GM21825 (cell line): ENCODE measurements at regions not wholly inside any gene's neighbourhood (a gene's known extent, or its start where the extent isn't known, plus 50 kb on each side); places are given as distances from the start of the nearest gene placed in this dataset.
"Not testable (repeated sequence)": the region's sequence is repeated elsewhere in the genome, so short reads cannot be mapped to it uniquely, and the experiment has no call there.

Experiments used
- ATAC-seq: cut with Tn5 transposase; IDR thresholded peaks from one replicate; pipeline ENCODE4 v1.9.1; 2021; ENCODE audit warnings: mild to moderate bottlenecking, moderate library complexity; ENCODE audit not compliant: unreplicated experiment

- ATAC-seq = no peak
Measured at GRCh38 chr6:148602136-148602535, 144.7 kb upstream of the UST start.

- ATAC-seq = no peak
Measured at GRCh38 chr6:148608199-148608951, 138.5 kb upstream of the UST start.

- ATAC-seq = no peak
Measured at GRCh38 chr6:148611213-148611612, 135.6 kb upstream of the UST start.

- ATAC-seq = no peak
Measured at GRCh38 chr6:148612043-148612442, 134.8 kb upstream of the UST start.

GRCh38 chr6:148614602-148615001, 132.2 kb upstream of the UST start:
- no peak for ATAC-seq

- ATAC-seq = no peak
Measured at GRCh38 chr6:148616841-148617240, 130.0 kb upstream of the UST start.

GRCh38 chr6:148617530-148617929, 129.3 kb upstream of the UST start:
- ATAC-seq = no peak

- ATAC-seq = no peak
Measured at GRCh38 chr6:148619891-148620290, 126.9 kb upstream of the UST start.

GRCh38 chr6:148620579-148621298, 126.1 kb upstream of the UST start:
- ATAC-seq = peak; percentile 61

GRCh38 chr6:148625609-148626008, 121.2 kb upstream of the UST start:
- no peak for ATAC-seq

GRCh38 chr6:148628251-148628650, 118.6 kb upstream of the UST start:
- ATAC-seq = no peak

- ATAC-seq = no peak
Measured at GRCh38 chr6:148629181-148629580, 117.6 kb upstream of the UST start.

- no peak for ATAC-seq
Measured at GRCh38 chr6:148629592-148630465, 117.0 kb upstream of the UST start.

GRCh38 chr6:148635070-148635743, 111.6 kb upstream of the UST start:
- no peak for ATAC-seq

- not testable (repeated sequence) for ATAC-seq
Measured at GRCh38 chr6:148641836-148642235, 105.0 kb upstream of the UST start.

GRCh38 chr6:148643208-148643607, 103.6 kb upstream of the UST start:
- not testable (repeated sequence) for ATAC-seq

- not testable (repeated sequence) for ATAC-seq
Measured at GRCh38 chr6:148645049-148645448, 101.8 kb upstream of the UST start.

GRCh38 chr6:148648754-148649453, 97.9 kb upstream of the UST start:
- no peak for ATAC-seq

- ATAC-seq = no peak
Measured at GRCh38 chr6:148649454-148649963, 97.3 kb upstream of the UST start.

GRCh38 chr6:148650941-148651505, 95.8 kb upstream of the UST start:
- no peak for ATAC-seq
